ENCODE measurements at regions not wholly inside any gene's neighbourhood (a gene's known extent, or its start where the extent isn't known, plus 50 kb on each side); places are given as distances from the start of the nearest gene placed in this dataset.

DNA sequence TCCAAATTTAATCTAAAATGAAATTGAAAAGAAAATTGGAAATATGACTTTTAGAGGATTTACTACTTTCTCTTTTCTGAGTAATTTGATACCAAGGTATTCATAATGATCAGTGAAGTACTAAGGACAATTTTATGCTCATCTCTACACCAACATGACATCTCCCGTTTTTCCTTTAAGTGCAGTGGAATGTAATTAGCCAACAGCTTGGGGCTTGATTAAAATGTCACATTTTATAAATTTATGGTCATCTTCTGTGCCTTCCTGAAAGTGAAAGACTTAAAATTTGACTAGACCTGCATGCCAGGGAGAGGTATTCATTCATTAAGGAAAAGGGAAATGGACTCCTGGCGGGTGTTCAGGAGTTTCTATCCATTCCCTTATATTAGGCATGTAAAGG is 228.2 kb upstream of the CNTN3 start:
- TF ChIP-seq CTCF (conservative IDR thresholded peaks at IDR 0.05; ENCODE audit: low read depth, low read length), result no peak
- no peak for TF ChIP-seq EZH2 (IDR thresholded peaks at IDR 0.05; ENCODE audit: borderline replicate concordance, low read depth, low read length, poor library complexity, severe bottlenecking)

Measured in A673 (cell line).